HUES48 (cell line): ENCODE measurements at regions not wholly inside any gene's neighbourhood (a gene's known extent, or its start where the extent isn't known, plus 50 kb on each side); places are given as distances from the start of the nearest gene placed in this dataset.

Source experiments
- H3K27ac ChIP-seq: one replicate; pipeline ENCODE4 v1.7.0; 2013; ENCODE audit warnings: low read depth, low read length, inconsistent platforms
- H3K27me3 ChIP-seq: 2 replicates; pipeline ENCODE4 v1.6.1; 2013; ENCODE audit warnings: mild to moderate bottlenecking, low read length; ENCODE audit not compliant: control insufficient read depth, insufficient read depth
- H3K36me3 ChIP-seq: 2 replicates; pipeline ENCODE4 v1.6.1; 2013; ENCODE audit warnings: low read length; ENCODE audit not compliant: control insufficient read depth, insufficient read depth
- H3K4me1 ChIP-seq: 2 replicates; pipeline ENCODE4 v1.6.1; 2013; ENCODE audit warnings: mild to moderate bottlenecking, low read length; ENCODE audit not compliant: control insufficient read depth, insufficient read depth
- H3K4me3 ChIP-seq: 2 replicates; pipeline ENCODE4 v1.5.1; 2013; ENCODE audit warnings: mild to moderate bottlenecking, low read depth, low read length
- H3K9ac ChIP-seq: 2 replicates; pipeline ENCODE4 v1.6.1; 2013; ENCODE audit warnings: mild to moderate bottlenecking, low read depth, low read length, moderate library complexity
- H3K9me3 ChIP-seq: 2 replicates; pipeline ENCODE4 v1.6.1; 2013; ENCODE audit warnings: low read length; ENCODE audit not compliant: control insufficient read depth, insufficient read depth

- Histone ChIP-seq H3K27ac (no peak overlapping the region), H3K4me3 (no peak overlapping the region), H3K9me3 (peaks cover 88% of the 10 kb centered on the region), H3K36me3 (no peaks in the 10 kb centered on the region), H3K27me3 (no peaks in the 10 kb centered on the region), H3K4me1 (no peaks in the 10 kb centered on the region), H3K9ac (no peak overlapping the region)
Measured at GRCh38 chr10:36994886-36995285, 130.5 kb upstream of the ANKRD30A start.

GRCh38 chr10:36989233-36989632, 136.2 kb upstream of the ANKRD30A start:
- no peak overlapping the region for H3K27ac ChIP-seq

GRCh38 chr10:36946598-36946997, 178.8 kb upstream of the ANKRD30A start:
- Histone ChIP-seq H3K9me3 (peaks cover 89% of the 10 kb centered on the region), H3K36me3 (no peaks in the 10 kb centered on the region), H3K27ac (no peak overlapping the region), H3K9ac (no peak overlapping the region), H3K4me1 (no peaks in the 10 kb centered on the region), H3K4me3 (no peak overlapping the region), H3K27me3 (no peaks in the 10 kb centered on the region)

More at GRCh38 chr10:36989233-36989632, 136.2 kb upstream of the ANKRD30A start:
- H3K9me3 ChIP-seq = peaks cover 86% of the 10 kb centered on the region
- no peaks in the 10 kb centered on the region for H3K4me1 ChIP-seq
- H3K27me3 ChIP-seq = no peaks in the 10 kb centered on the region
- H3K4me3 ChIP-seq = no peak overlapping the region
- no peak overlapping the region for H3K9ac ChIP-seq
- H3K36me3 ChIP-seq = no peaks in the 10 kb centered on the region

- no peaks in the 10 kb centered on the region for H3K4me1 ChIP-seq
- H3K9me3 ChIP-seq = peaks cover 83% of the 10 kb centered on the region
- no peak overlapping the region for H3K27ac ChIP-seq
- H3K27me3 ChIP-seq = no peaks in the 10 kb centered on the region
- no peak overlapping the region for H3K9ac ChIP-seq
- no peaks in the 10 kb centered on the region for H3K36me3 ChIP-seq
- H3K4me3 ChIP-seq = no peak overlapping the region
Measured at GRCh38 chr10:36943544-36943943, 181.9 kb upstream of the ANKRD30A start.

GRCh38 chr10:36942616-36943015, 182.8 kb upstream of the ANKRD30A start:
- Histone ChIP-seq H3K9ac (no peak overlapping the region), H3K4me3 (peak overlapping the region; percentile 26; the same call in 1 of the 2 replicates), H3K27ac (no peak overlapping the region), H3K9me3 (peaks cover 84% of the 10 kb centered on the region), H3K4me1 (no peaks in the 10 kb centered on the region), H3K27me3 (no peaks in the 10 kb centered on the region), H3K36me3 (no peaks in the 10 kb centered on the region)

- Histone ChIP-seq H3K27ac (no peak overlapping the region), H3K4me3 (no peak overlapping the region), H3K4me1 (no peaks in the 10 kb centered on the region), H3K36me3 (no peaks in the 10 kb centered on the region), H3K9me3 (peaks cover 85% of the 10 kb centered on the region), H3K9ac (no peak overlapping the region), H3K27me3 (no peaks in the 10 kb centered on the region)
Measured at GRCh38 chr10:36903040-36903439, 222.4 kb upstream of the ANKRD30A start.

DNA sequence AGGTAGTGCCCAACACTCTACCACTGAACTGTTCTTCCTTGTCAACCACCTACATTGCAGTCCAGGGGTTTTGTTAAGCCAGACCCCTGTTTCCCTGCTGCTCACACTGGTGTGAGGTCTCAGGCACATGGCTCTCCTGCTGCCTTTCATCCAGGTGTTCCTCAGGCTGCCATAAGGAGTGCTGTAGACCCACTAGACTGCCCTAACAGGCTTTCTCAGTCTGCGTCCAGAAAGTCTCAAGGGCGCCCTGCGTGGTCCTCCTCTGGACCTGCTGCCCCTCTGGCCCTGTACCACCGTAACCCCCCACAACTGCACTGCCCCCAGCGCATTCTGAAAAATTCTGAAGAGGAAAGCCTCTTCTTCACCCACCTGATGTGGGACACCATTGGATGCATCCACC, 225.7 kb upstream of the ANKRD30A start:
- Histone ChIP-seq H3K9ac (no peak overlapping the region), H3K4me3 (no peak overlapping the region; the same call in 1 of the 2 replicates), H3K9me3 (peaks cover 63% of the 10 kb centered on the region), H3K4me1 (no peaks in the 10 kb centered on the region), H3K27ac (no peak overlapping the region), H3K27me3 (no peaks in the 10 kb centered on the region), H3K36me3 (no peaks in the 10 kb centered on the region)

- H3K9ac ChIP-seq = no peak overlapping the region
- H3K9me3 ChIP-seq = peaks cover 67% of the 10 kb centered on the region
- H3K27me3 ChIP-seq = no peaks in the 10 kb centered on the region
- H3K4me1 ChIP-seq = no peaks in the 10 kb centered on the region
- H3K36me3 ChIP-seq = no peaks in the 10 kb centered on the region
- H3K27ac ChIP-seq = no peak overlapping the region
- no peak overlapping the region for H3K4me3 ChIP-seq
Measured at GRCh38 chr10:36888925-36889573, 236.3 kb upstream of the ANKRD30A start.

- H3K36me3 ChIP-seq = no peaks in the 10 kb centered on the region
- H3K27me3 ChIP-seq = no peaks in the 10 kb centered on the region
- H3K27ac ChIP-seq = no peak overlapping the region
- H3K4me1 ChIP-seq = no peaks in the 10 kb centered on the region
- H3K9me3 ChIP-seq = peaks cover 81% of the 10 kb centered on the region
- H3K9ac ChIP-seq = no peak overlapping the region
- H3K4me3 ChIP-seq = no peak overlapping the region
Measured at GRCh38 chr10:36886303-36886891, 239.0 kb upstream of the ANKRD30A start.

GRCh38 chr10:36885746-36886145, 239.7 kb upstream of the ANKRD30A start:
- no peak overlapping the region for H3K9ac ChIP-seq
- H3K27ac ChIP-seq = no peak overlapping the region
- H3K4me3 ChIP-seq = no peak overlapping the region
- no peaks in the 10 kb centered on the region for H3K36me3 ChIP-seq
- H3K4me1 ChIP-seq = no peaks in the 10 kb centered on the region
- peaks cover 82% of the 10 kb centered on the region for H3K9me3 ChIP-seq
- H3K27me3 ChIP-seq = no peaks in the 10 kb centered on the region

GRCh38 chr10:36882781-36883180, 242.6 kb upstream of the ANKRD30A start:
- Histone ChIP-seq H3K36me3 (no peaks in the 10 kb centered on the region), H3K9ac (no peak overlapping the region), H3K4me3 (no peak overlapping the region; the same call in 1 of the 2 replicates), H3K27ac (no peak overlapping the region), H3K27me3 (no peaks in the 10 kb centered on the region), H3K4me1 (no peaks in the 10 kb centered on the region), H3K9me3 (peaks cover 82% of the 10 kb centered on the region)
